ENCODE measurements at regions not wholly inside any gene's neighbourhood (a gene's known extent, or its start where the extent isn't known, plus 50 kb on each side); places are given as distances from the start of the nearest gene placed in this dataset.

DNA sequence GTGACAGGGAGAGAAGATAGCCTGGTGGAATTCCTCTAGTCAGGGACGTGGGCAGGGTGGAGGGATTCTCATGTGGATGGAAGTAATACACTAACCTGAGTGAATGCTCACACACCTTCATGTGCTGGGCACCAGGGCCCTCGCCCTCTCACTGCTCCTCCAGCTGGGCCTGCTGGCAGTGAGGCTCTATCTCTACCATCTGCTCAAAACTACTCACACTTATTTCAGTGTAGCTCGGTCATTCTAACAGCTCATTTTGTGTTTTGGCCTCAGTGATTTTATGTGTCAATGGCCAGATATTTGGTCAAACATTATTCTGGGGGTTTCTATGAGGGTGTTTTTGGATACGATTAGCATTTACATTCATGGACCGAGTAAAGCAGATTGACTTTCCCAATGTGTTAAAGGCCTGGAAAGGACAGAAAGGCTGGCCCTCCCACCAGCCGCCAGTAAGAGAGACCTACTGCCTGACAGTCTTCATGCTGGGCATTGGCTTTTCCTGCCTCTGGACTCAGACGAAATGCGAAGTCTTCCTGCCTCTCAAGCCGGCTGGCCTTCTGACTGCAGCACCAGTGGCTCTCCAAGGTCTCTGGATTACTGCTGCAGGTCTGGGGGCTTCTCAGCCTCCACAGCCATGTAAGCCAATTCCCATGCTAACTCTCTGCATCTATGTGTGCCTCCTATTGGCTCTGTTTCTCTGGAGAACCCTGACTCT lies 335.4 kb downstream of the CXCL12 start:
- no peak for DNase-seq

DNA sequence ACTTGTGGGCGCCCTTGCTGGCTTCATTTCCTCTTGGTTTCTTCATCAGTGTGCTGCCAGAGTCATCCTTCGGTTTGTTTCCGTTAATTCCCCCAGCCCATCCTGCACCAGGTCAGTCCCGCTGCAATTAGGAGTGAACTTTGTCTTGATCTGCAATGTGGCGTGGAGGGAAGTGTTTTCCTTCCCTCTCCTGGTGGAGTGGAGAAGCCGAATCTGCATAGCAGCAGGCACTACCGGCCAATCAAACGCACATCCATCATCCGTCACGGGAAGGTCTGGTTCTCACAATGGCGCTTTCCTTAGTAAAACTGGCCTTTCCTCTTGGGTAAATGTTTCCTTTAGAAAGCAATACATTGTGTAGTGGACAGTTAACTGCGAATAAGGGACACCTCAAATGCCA lies 337.5 kb downstream of the CXCL12 start:
- DNase-seq: no peak

DNA sequence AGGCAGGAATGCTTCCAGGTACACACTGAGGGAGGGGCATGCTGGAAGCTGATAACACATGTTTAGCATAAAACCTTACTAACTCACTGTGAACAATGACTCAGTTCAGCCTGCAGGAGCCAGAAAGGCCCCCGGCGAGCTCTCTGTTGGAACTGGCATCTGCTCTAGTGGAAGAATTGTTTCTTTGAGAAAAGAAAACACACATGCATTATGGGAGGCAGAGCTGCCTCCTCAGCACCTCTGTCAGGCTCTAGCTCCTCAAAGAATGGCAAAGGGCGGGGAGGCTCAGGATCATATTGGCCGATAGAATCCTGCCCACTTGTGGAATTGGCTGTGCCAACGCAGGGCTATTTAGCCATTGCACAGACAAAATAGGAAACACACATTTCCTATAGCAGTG lies 338.3 kb downstream of the CXCL12 start:
- no peak for DNase-seq

DNA sequence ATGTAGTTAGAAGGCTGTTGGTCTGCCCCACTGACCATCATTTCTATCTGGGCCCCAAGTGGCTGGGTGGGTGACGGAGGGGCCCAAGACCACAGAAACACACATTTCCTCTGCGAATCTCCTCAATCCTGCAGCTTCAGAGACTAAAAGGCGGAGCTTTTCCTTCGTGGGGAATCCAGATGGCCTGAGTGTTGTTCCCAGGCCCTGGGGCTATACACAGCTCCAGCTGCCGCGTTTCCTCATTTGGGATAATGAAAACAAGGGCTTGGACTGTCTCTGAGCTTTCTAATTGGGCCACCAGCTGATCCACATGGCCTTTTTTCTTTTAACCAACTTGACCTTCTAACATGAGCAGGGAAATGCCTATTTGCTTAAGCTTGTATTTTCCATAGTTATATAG lies 339.9 kb downstream of the CXCL12 start:
- DNase-seq: no peak

DNA sequence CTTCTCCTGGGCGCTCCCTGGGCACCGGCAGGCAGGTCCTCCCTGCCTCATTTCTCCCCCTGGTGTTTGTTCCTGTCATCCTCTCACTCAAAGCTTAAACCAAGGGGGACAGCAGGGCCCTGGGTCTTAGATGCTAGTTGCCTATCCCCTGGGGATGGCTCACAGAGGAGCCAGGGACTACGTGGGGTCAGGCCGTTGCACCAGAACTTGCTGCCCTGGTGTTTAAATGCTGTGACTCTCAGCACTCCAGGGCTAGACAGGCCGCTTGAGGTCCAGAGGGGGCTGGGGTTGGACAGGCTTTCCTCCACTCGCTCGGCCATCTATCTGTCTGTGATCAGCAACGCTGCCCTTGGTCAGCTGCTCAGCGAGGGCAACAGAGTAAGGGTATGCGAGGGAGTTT lies 340.3 kb downstream of the CXCL12 start:
- no peak for DNase-seq

GRCh38 chr10:44043646-44044375 lies 341.1 kb downstream of the CXCL12 start:
- no peak for DNase-seq

- no peak for DNase-seq
Observed at GRCh38 chr10:44042926-44043602, 341.8 kb downstream of the CXCL12 start.

- DNase-seq: no peak
Observed at GRCh38 chr10:44042075-44042770, 342.7 kb downstream of the CXCL12 start.

- DNase-seq: no peak
Observed at GRCh38 chr10:44039599-44039998, 345.3 kb downstream of the CXCL12 start.

DNA sequence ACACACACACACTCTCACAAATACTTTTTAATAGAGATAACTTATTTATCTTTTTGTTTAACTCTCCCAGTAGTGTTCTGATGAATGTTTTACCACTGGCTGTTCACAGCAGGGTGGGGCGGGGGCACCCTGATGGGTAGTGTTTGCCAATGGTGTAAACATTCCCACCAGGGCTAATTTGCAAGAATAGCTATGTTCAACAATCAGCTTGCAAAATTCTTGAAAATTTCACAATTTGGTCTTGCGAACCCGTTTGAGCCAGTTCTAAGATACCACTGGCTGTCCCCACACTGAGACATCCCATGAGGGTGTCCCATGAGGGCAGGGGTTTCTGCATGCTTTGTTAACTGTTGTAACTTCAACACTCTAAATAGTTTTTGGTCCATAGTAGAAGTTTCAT lies 348.5 kb downstream of the CXCL12 start:
- DNase-seq: no peak

- no peak for DNase-seq
Observed at GRCh38 chr10:44035474-44036197, 349.3 kb downstream of the CXCL12 start.

DNA sequence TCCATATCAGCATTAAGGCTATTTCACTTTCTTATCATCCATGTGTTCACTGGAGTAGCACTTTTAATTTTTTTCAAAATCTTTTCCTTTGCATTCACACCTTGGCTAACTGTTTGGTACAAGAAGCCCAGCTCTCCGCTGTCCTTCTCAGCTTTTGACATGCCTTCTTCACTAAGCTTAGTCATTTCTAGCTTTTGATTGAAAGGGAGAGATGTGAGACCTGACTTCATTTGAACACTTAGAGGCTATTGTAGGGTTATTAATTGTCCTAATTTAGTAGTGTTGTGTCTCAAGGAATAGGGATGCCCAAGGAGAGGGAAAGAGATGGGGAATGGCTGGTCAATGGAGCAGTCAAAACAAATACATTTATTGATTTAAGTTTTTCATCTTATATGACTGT lies 350.0 kb downstream of the CXCL12 start:
- DNase-seq: no peak

- DNase-seq: no peak
Observed at GRCh38 chr10:44033008-44033407, 351.9 kb downstream of the CXCL12 start.

- no peak for DNase-seq
Observed at GRCh38 chr10:44032216-44032615, 352.7 kb downstream of the CXCL12 start.

GRCh38 chr10:44030738-44031137 lies 354.2 kb downstream of the CXCL12 start:
- DNase-seq: no peak

DNA sequence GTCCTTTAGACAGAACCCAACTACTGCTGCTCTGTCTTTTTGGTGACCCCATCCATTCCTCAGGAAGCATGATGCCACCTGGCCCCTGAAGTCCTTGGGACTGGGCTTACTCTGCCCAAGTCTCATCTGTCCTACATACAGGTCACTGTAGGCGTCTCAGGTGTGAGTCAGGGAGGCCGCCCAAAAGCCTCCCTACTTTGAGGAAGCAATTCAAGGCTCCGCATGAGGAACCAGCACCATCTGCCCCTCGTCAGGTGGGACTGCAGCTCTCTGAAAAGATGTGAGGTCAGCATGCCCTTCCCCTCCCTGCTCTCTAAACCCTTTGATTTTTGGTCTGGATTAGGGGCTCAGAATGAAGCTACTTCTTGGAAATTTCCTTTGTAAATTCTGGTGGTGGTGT lies 354.8 kb downstream of the CXCL12 start:
- no peak for DNase-seq

- DNase-seq: no peak
Observed at GRCh38 chr10:44028384-44029137, 356.3 kb downstream of the CXCL12 start.

DNA sequence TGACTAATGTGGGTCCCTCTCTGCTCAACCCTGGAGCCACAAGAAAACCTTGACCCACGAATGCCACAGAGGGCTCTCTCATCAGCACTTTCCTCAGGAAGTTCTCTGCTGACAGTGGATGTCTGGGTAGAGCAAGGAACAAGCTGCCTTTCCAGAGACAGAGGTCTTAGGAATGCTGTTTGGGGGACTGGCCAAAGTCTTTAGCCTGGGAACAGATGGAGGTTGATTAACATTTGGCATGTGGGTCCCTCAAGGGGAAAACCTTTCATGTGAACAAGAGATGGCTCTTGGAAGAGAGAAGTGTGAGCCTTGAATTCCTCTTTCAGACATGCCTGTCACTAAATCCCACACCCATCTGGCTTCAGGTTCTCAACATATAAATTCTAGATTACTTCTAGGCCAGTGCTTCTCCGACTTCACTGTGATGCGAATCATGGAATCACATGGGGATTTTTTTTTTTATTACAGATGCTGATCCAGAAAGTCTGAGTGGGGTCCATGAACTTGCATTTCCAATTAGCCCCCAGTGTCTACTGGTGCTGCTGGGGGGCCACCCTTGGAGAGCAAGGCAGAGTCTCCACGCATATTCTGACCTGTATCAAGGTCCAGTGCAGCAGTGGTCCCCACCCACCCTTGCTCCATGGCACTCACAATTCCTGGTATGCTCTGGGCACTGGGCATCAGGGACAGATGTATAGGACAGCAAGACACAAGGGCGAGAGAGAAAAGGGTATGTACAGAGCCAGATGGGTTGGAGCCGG lies 360.4 kb downstream of the CXCL12 start:
- no peak for DNase-seq

DNA sequence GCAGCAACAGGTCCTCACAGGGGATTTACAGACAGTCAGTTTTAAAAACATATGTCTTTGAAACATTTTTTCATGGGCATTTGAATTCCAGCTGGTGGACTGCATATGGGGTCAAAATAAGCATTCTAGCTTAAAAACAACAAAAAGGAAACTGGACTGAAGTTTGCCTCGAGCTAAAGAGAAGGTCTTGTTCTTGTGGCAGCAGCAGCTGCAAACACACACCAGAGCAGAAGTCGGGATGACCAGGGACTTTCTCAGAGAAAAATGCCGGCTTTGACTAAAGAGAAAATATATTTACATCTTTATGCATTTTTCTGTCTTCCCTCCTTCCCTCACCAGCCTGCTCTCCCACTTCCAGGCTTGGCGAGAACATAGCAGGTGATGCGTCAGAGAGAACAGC lies 361.4 kb downstream of the CXCL12 start:
- DNase-seq: no peak

DNA sequence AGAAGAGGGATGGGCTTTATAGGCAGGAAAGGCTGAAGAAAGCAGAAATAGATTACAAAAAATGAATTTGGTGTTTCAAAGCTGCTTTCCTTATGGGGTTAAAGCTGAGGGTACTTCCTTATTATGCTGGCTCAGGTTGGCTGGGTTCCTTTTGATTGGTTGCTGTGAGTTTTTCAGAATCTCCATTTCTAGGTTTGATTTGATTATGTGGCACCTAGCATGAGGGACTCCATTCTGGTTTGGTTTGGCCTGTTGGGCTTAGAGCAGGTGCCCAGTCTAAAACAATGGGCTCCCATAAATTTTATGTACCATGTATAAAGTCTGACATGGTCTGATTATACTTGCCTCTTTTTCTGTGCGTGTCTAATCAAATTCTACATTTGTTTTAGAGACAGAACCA lies 362.7 kb downstream of the CXCL12 start:
- no peak for DNase-seq

Data from activated gamma-delta T cell treated with Interleukin-2 at 50 U/mL for 16 hours (primary cell).